Progenitor cell of endocrine pancreas (in vitro differentiated cells): ENCODE measurements at regions not wholly inside any gene's neighbourhood (a gene's known extent, or its start where the extent isn't known, plus 50 kb on each side); places are given as distances from the start of the nearest gene placed in this dataset.

Experiments
- DNase-seq: peaks from one replicate; pipeline ENCODE4 v3.0.0; 2021; ENCODE audit warnings: low spot score; ENCODE audit not compliant: unreplicated experiment
- H3K27ac Mint-ChIP-seq: 2 replicates; pipeline ENCODE4 v1.8.0; 2021; ENCODE audit warnings: mild to moderate bottlenecking, moderate library complexity, mixed read lengths
- H3K27me3 Mint-ChIP-seq: 2 replicates; pipeline ENCODE4 v1.8.0; 2021; ENCODE audit warnings: mixed read lengths
- H3K36me3 Mint-ChIP-seq: 2 replicates; pipeline ENCODE4 v1.8.0; 2022; ENCODE audit warnings: mixed read lengths; ENCODE audit not compliant: insufficient read depth
- H3K4me1 Mint-ChIP-seq: 2 replicates; pipeline ENCODE4 v1.8.0; 2021; ENCODE audit warnings: low read depth, mixed read lengths
- H3K4me3 Mint-ChIP-seq: 2 replicates; pipeline ENCODE4 v1.8.0; 2021; ENCODE audit warnings: low read depth, mild to moderate bottlenecking, moderate library complexity, mixed read lengths
- H3K9me3 Mint-ChIP-seq: 2 replicates; pipeline ENCODE4 v1.8.0; 2021; ENCODE audit warnings: low read depth, mixed read lengths
- CTCF ChIP-seq: fragments of 200-600 bp; sonication (generic); IDR thresholded peaks from one replicate; pipeline ENCODE4 v1.5.0; 2021; ENCODE audit warnings: antibody characterized with exemption, mild to moderate bottlenecking; ENCODE audit not compliant: unreplicated experiment

- H3K9me3 Mint-ChIP-seq, result peaks cover 3% of the 10 kb centered on the region
- no peak for TF ChIP-seq CTCF
- DNase-seq, result no peak
- peaks cover 3% of the 10 kb centered on the region for H3K4me1 Mint-ChIP-seq
- no peaks in the 10 kb centered on the region for H3K27me3 Mint-ChIP-seq
- H3K4me3 Mint-ChIP-seq, result no peak overlapping the region
- H3K36me3 Mint-ChIP-seq, result no peaks in the 10 kb centered on the region
- H3K27ac Mint-ChIP-seq, result no peak overlapping the region
Observed at GRCh38 chr4:115360431-115360830, 247.0 kb upstream of the NDST4 start.

DNA sequence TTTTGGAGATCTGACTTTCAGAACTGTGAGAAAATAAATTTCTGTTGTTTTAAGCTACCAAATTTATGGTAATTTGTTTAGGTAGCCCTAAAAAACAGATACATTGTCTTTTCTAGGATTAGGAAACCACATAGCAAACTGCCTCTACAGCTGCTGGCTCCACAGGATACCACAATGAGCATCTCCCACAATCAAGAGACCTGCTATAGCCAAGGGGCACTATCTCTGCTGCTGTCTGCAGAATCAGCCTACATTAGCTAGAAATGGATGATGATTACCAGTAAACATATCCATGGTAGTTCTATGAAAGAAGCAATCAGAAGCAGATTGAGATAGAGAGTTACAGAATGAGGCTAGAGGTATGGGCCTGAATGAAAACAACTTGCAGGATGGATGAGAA, 244.4 kb upstream of the NDST4 start:
- Mint-ChIP-seq H3K4me1 (peaks cover 3% of the 10 kb centered on the region), H3K27ac (no peak overlapping the region), H3K27me3 (no peaks in the 10 kb centered on the region), H3K9me3 (peaks cover 19% of the 10 kb centered on the region), H3K4me3 (no peak overlapping the region), H3K36me3 (no peaks in the 10 kb centered on the region)
- TF ChIP-seq CTCF, result no peak
- no peak for DNase-seq

DNA sequence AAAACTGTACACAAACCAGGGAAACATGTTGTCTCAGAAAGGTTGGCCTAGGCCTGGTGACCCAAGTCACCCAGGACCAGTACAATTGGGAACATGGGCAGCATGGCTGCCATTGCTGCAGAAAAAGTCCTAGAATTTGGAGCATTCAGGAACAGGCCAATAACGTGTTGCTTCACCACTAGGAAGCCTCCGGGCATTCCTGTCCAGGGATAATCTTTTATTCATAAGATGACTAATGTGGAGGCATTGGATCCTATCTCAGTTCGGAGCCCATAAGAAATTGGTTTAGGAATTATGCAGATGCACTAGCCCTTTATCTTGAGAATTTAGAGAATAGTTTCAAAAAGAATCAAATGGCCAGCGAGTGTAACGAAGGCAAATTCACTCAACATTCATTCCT, 242.8 kb upstream of the NDST4 start:
- no peaks in the 10 kb centered on the region for H3K36me3 Mint-ChIP-seq
- TF ChIP-seq CTCF, result no peak
- DNase-seq, result no peak
- peaks cover 3% of the 10 kb centered on the region for H3K4me1 Mint-ChIP-seq
- H3K4me3 Mint-ChIP-seq, result no peak overlapping the region
- peaks cover 33% of the 10 kb centered on the region for H3K9me3 Mint-ChIP-seq
- H3K27ac Mint-ChIP-seq, result peak overlapping the region; percentile 33
- H3K27me3 Mint-ChIP-seq, result no peaks in the 10 kb centered on the region

- no peak for TF ChIP-seq CTCF
- no peaks in the 10 kb centered on the region for H3K27me3 Mint-ChIP-seq
- H3K9me3 Mint-ChIP-seq, result peaks cover 41% of the 10 kb centered on the region
- peaks cover 1% of the 10 kb centered on the region for H3K4me1 Mint-ChIP-seq
- no peaks in the 10 kb centered on the region for H3K36me3 Mint-ChIP-seq
- no peak for DNase-seq
- no peak overlapping the region for H3K27ac Mint-ChIP-seq
- H3K4me3 Mint-ChIP-seq, result no peak overlapping the region
Observed at GRCh38 chr4:115355329-115355728, 241.9 kb upstream of the NDST4 start.

DNA sequence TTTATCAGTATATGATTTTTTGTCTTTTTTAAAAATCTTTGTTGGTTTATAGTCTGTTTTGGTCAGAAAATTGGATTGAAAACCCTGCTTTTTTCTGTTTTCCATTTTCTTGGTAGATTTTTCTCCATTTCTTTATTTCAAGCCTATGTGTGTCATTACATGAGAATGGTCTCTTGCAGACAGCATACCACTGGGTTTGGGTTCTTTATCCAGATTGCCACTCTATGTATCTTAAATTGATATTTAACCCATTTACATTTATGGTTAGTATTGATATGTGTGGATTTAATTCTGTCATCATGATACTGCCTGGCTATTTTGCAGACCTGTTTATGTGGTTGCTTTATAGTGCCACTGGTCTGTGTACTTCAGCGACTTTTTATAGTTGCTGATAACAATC, 239.9 kb upstream of the NDST4 start:
- no peak for TF ChIP-seq CTCF
- H3K4me1 Mint-ChIP-seq, result no peaks in the 10 kb centered on the region
- no peak for DNase-seq
- H3K27ac Mint-ChIP-seq, result no peak overlapping the region
- no peaks in the 10 kb centered on the region for H3K27me3 Mint-ChIP-seq
- peaks cover 40% of the 10 kb centered on the region for H3K9me3 Mint-ChIP-seq
- H3K36me3 Mint-ChIP-seq, result no peaks in the 10 kb centered on the region
- no peak overlapping the region for H3K4me3 Mint-ChIP-seq
